ENCODE measurements at regions not wholly inside any gene's neighbourhood (a gene's known extent, or its start where the extent isn't known, plus 50 kb on each side); places are given as distances from the start of the nearest gene placed in this dataset.
A peak's percentile ranks its signal among the peaks of the same experiment; 100 is the strongest.

- no peaks in the 10 kb centered on the region for H3K36me3 ChIP-seq (ENCODE audit: low read depth)
- TF ChIP-seq EZH2 (IDR thresholded peaks at IDR 0.05; ENCODE audit: insufficient read depth, poor library complexity, severe bottlenecking) (no peak), EZH2phosphoT487 (IDR thresholded peaks at IDR 0.05; ENCODE audit: insufficient read depth, low read depth) (no peak)
- DNase-seq, result no peak
- H3K79me2 ChIP-seq (ENCODE audit: insufficient read depth), result no peaks in the 10 kb centered on the region
- in situ Hi-C loops (cut with MboI), result no loop called here
- no peak overlapping the region for H3K27ac ChIP-seq
- H3K9me3 ChIP-seq (ENCODE audit: low read depth), result no peaks in the 10 kb centered on the region
- H3K27me3 ChIP-seq (replicated peaks; ENCODE audit: insufficient read depth), result no peaks in the 10 kb centered on the region
- 38 to 42% methylated on average over 2 of the region's 2 CpGs for WGBS, 2 experiments (ENCODE audit: low coverage in 1 of 2, low lambda C conversion rate in 2 of 2, missing lambda C conversion rate in 2 of 2)
- H3K4me1 ChIP-seq (ENCODE audit: insufficient read depth), result no peaks in the 10 kb centered on the region
- no peak overlapping the region for H3K4me3 ChIP-seq
- H2AFZ ChIP-seq, result no peak overlapping the region
- no peaks in the 10 kb centered on the region for H3F3A ChIP-seq (ENCODE audit: insufficient read depth)
- H4K20me1 ChIP-seq (ENCODE audit: insufficient read depth), result no peaks in the 10 kb centered on the region
- no peak overlapping the region for H3K4me2 ChIP-seq (ENCODE audit: unreplicated experiment)
- no peak overlapping the region for H3K9ac ChIP-seq
- no peaks in the 10 kb centered on the region for H3K9me2 ChIP-seq (ENCODE audit: insufficient read depth)
Measured at GRCh38 chr5:119879446-119879845, 250.1 kb downstream of the FAM170A start.

DNA sequence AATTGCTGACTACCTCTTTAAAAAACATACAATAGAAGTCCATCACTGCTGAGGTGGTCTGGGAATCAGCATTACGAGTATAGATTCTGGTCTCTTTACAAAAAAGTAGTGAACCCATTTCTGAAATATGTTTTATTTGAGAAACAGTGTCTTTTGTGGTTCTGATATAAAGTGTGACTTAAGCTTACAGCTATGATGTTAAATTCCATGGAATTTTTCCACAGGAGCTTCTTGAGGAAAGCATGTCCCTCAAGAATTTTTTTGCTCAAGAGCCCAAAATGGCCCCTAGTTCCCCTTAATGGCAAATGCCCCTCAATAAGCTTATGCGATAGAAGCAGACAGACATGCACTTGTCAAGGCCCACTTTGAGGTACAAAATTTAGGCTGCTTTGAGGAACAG, 265.7 kb downstream of the FAM170A start:
- DNase-seq, result peak; percentile 8
- WGBS, 2 experiments (ENCODE audit: low coverage in 1 of 2, low lambda C conversion rate in 2 of 2, missing lambda C conversion rate in 2 of 2), result 61 to 63% methylated on average over 2 of the region's 2 CpGs
- Histone ChIP-seq H3K27ac (no peak overlapping the region), H3F3A (ENCODE audit: insufficient read depth) (no peaks in the 10 kb centered on the region), H3K4me3 (no peak overlapping the region), H3K9me2 (ENCODE audit: insufficient read depth) (no peaks in the 10 kb centered on the region), H2AFZ (no peak overlapping the region), H3K4me2 (ENCODE audit: unreplicated experiment) (no peak overlapping the region), H3K79me2 (ENCODE audit: insufficient read depth) (no peaks in the 10 kb centered on the region), H3K9me3 (ENCODE audit: low read depth) (no peaks in the 10 kb centered on the region), H3K27me3 (replicated peaks; ENCODE audit: insufficient read depth) (no peaks in the 10 kb centered on the region), H3K36me3 (ENCODE audit: low read depth) (no peaks in the 10 kb centered on the region), H4K20me1 (ENCODE audit: insufficient read depth) (no peaks in the 10 kb centered on the region), H3K4me1 (ENCODE audit: insufficient read depth) (no peaks in the 10 kb centered on the region), H3K9ac (no peak overlapping the region)
- TF ChIP-seq EZH2phosphoT487 (IDR thresholded peaks at IDR 0.05; ENCODE audit: insufficient read depth, low read depth) (no peak), EZH2 (IDR thresholded peaks at IDR 0.05; ENCODE audit: insufficient read depth, poor library complexity, severe bottlenecking) (no peak)
- in situ Hi-C loops (cut with MboI), result no loop called here

DNA sequence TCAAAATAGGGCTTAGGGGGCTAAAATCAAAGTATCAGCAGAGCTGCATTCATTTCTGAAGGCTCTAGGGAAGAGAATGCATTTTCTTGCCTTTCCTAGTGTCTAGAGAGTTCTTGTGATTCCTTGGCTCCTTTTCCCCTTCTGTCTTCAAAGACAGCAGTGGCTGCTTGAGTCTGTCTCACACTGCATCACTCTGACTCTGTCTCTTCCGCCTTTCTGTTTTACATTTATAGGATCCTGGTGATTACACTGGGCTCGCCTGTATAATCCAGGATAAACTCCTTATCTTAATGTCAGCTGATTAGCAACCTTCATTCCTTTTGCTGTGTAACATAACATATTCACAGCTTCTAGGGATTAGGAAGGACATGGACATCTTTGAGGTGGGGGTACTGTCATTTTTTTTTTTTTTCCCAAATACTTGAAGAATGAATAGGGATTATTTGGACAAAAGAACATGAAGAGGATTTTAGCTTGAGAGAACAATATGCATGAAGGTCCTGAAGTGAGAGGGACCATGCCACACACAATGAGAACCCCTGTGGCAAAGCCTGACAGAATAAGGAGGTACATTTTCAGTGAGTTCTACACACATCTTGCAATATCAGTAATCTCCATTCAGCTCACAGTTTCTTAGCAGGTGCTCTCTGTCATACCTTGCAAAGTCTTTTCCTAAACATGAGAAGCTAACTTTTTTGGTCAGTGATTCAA, 267.6 kb downstream of the FAM170A start:
- H3K9ac ChIP-seq, result no peak overlapping the region
- H3K4me3 ChIP-seq, result no peak overlapping the region
- H3K27me3 ChIP-seq (replicated peaks; ENCODE audit: insufficient read depth), result no peaks in the 10 kb centered on the region
- H4K20me1 ChIP-seq (ENCODE audit: insufficient read depth), result no peaks in the 10 kb centered on the region
- TF ChIP-seq EZH2phosphoT487 (IDR thresholded peaks at IDR 0.05; ENCODE audit: insufficient read depth, low read depth) (no peak), EZH2 (IDR thresholded peaks at IDR 0.05; ENCODE audit: insufficient read depth, poor library complexity, severe bottlenecking) (no peak)
- no peaks in the 10 kb centered on the region for H3K9me2 ChIP-seq (ENCODE audit: insufficient read depth)
- DNase-seq, result no peak
- 71 to 76% methylated on average over 2 of the region's 2 CpGs for WGBS, 2 experiments (ENCODE audit: low coverage in 1 of 2, low lambda C conversion rate in 2 of 2, missing lambda C conversion rate in 2 of 2)
- H3K36me3 ChIP-seq (ENCODE audit: low read depth), result no peaks in the 10 kb centered on the region
- no peaks in the 10 kb centered on the region for H3K9me3 ChIP-seq (ENCODE audit: low read depth)
- H3K4me2 ChIP-seq (ENCODE audit: unreplicated experiment), result no peak overlapping the region
- H3K79me2 ChIP-seq (ENCODE audit: insufficient read depth), result no peaks in the 10 kb centered on the region
- H2AFZ ChIP-seq, result no peak overlapping the region
- in situ Hi-C loops (cut with MboI), result no loop called here
- H3K4me1 ChIP-seq (ENCODE audit: insufficient read depth), result no peaks in the 10 kb centered on the region
- H3K27ac ChIP-seq, result no peak overlapping the region
- no peaks in the 10 kb centered on the region for H3F3A ChIP-seq (ENCODE audit: insufficient read depth)

DNA sequence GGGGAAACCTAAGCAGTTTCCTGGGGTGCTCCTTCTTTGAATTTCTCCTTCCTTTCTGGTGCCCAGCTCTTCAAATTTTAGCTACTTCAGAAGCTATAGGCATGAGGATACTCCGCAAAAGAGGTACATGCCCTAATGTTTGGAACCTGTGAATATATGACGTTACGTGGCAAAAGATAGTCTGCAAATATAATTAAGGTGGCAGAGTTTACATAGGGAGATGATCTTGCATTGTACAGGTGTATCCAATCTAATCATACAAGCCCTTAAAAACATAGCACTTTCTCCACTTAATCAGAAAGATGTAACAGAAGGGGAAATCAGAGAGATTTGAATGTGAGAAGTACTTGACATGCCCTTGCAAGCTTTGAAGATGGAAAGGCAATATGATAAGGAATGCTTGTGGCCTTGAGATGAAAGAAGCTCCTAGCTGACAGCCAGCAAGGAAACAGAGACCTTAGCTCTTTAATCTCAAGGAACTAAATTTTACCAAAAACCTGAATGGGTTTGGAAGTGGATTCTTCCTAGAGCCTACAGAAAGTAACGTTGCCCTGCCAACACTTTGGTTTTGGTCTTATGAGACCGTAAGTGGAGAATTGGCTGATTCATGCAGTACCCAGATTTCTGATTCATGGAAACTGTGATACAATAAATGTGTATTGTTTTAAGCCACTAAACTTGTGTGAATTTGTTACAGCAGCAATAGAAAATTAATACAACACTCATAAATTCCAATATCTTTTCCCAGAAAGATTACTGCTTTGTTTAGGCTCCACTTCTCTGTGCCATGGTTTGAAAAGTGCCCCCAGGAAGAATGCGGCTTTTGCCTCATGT, 268.4 kb downstream of the FAM170A start:
- Histone ChIP-seq H3F3A (ENCODE audit: insufficient read depth) (no peaks in the 10 kb centered on the region), H3K27ac (no peak overlapping the region), H4K20me1 (ENCODE audit: insufficient read depth) (no peaks in the 10 kb centered on the region), H3K4me2 (ENCODE audit: unreplicated experiment) (no peak overlapping the region), H3K27me3 (replicated peaks; ENCODE audit: insufficient read depth) (no peaks in the 10 kb centered on the region), H2AFZ (no peak overlapping the region), H3K79me2 (ENCODE audit: insufficient read depth) (no peaks in the 10 kb centered on the region), H3K9ac (no peak overlapping the region), H3K4me1 (ENCODE audit: insufficient read depth) (no peaks in the 10 kb centered on the region), H3K36me3 (ENCODE audit: low read depth) (no peaks in the 10 kb centered on the region), H3K4me3 (no peak overlapping the region), H3K9me2 (ENCODE audit: insufficient read depth) (no peaks in the 10 kb centered on the region), H3K9me3 (ENCODE audit: low read depth) (no peaks in the 10 kb centered on the region)
- in situ Hi-C loops (cut with MboI), result no loop called here
- TF ChIP-seq EZH2 (IDR thresholded peaks at IDR 0.05; ENCODE audit: insufficient read depth, poor library complexity, severe bottlenecking) (no peak), EZH2phosphoT487 (IDR thresholded peaks at IDR 0.05; ENCODE audit: insufficient read depth, low read depth) (no peak)
- DNase-seq, result peak; percentile 39
- WGBS, 2 experiments (ENCODE audit: low coverage in 1 of 2, low lambda C conversion rate in 2 of 2, missing lambda C conversion rate in 2 of 2), result 47 to 49% methylated on average over 6 of the region's 6 CpGs

All from GM23248 (cell line).